HG03378 (cell line): ENCODE measurements at regions not wholly inside any gene's neighbourhood (a gene's known extent, or its start where the extent isn't known, plus 50 kb on each side); places are given as distances from the start of the nearest gene placed in this dataset.
"Not testable (repeated sequence)": the region's sequence is repeated elsewhere in the genome, so short reads cannot be mapped to it uniquely, and the experiment has no call there.

Source experiments
- ATAC-seq: cut with Tn5 transposase; IDR thresholded peaks from one replicate; pipeline ENCODE4 v1.9.1; 2021; ENCODE audit warnings: mild to moderate bottlenecking, moderate library complexity; ENCODE audit not compliant: unreplicated experiment

- no peak for ATAC-seq
Observed at GRCh38 chr5:87665166-87665565, 252.4 kb upstream of the CCNH start.

DNA sequence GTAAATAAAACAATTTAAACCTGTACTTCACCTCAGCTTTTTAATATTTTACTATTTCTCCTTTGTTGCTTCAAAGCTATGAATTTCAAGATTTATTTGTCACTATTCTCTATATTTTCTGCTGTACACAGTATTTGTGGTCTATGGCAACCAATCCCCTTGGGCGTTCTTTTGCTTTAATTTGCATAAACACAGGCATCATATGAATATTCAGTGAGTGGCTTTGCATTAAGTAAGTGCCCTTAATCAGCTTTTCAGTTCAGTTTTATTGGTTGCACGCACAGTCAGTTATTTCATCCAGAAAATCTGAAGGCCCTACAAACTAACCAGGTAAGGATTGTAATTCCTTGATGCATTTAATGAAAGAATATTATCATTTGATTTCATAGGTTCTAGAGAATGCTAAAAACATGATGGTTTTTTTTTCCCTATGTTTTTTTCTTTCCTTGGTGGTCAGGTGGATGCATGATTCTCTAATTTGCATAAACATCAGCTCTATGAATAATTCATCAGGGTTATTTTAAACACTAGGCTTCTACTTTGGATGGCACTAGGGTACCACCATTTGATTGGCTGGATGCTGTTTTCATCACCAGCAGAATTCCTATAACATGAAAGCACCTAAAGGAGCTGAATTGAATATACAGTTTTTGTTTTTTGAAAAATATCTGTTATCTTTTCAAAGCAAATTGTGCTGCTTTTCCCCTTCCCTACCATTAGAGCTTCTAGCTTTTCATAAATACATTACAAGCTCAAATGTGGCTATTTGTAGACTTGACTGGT is 249.2 kb upstream of the CCNH start:
- ATAC-seq: no peak

DNA sequence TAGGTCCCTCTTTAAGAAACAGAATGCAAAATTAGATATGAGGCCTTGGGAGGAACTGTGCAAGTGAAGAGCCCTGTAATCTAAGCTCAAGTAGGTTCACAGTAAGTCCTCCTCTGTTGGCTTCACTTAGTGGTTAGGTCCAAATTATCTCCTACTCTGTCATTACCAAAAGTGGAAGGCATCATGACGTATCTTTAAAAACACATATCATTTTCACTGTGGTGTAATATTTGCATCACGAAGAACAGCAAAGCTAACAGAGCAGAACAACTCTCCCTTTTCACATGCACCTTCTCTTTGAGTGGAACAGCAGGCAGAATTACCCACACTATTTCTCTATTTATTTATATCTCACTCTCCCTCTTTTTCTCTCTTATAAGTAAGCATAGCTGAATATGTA is 240.5 kb upstream of the CCNH start:
- no peak for ATAC-seq

DNA sequence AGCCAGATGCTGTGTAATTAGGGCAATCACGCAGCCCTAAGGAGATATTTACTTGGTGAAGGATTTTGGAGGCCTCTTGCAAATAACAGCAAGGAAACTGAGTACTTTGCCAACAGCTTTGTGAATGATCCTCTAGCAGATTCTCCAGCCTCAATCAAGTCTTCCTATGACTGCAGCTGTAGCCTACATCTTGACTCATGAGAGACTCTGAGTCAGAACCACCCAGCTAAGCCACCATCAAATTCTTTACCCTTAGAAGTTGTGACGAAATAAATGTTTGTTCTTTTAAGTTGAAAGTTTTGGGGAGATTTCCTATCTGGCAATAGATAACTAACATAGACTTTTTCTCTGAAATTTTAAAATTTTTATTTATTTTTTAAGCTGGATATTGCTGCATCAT is 237.6 kb upstream of the CCNH start:
- ATAC-seq: no peak

GRCh38 chr5:87649455-87649854 is 236.7 kb upstream of the CCNH start:
- no peak for ATAC-seq

- ATAC-seq: no peak
Observed at GRCh38 chr5:87645224-87645623, 232.5 kb upstream of the CCNH start.

- no peak for ATAC-seq
Observed at GRCh38 chr5:87640902-87641301, 228.2 kb upstream of the CCNH start.

DNA sequence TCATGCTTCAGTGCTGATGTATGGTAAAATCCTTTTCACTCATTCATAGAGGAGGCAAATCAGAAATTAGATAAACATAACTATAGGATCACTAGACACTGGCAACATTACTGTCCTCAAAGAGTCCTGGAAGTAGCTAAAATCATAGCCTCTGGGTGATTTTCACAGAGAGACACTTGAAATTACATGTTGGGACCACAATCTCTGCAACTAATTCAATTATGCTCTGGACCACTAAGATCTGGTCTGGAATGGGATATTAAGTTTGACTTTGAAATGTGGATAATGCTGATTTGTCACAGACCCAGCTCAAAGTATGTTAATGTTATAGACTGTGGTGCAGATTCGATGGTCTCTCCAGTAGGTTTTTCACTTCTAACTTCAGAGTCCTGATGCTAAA is 214.6 kb upstream of the CCNH start:
- no peak for ATAC-seq

GRCh38 chr5:87608385-87608784 is 195.7 kb upstream of the CCNH start:
- no peak for ATAC-seq

DNA sequence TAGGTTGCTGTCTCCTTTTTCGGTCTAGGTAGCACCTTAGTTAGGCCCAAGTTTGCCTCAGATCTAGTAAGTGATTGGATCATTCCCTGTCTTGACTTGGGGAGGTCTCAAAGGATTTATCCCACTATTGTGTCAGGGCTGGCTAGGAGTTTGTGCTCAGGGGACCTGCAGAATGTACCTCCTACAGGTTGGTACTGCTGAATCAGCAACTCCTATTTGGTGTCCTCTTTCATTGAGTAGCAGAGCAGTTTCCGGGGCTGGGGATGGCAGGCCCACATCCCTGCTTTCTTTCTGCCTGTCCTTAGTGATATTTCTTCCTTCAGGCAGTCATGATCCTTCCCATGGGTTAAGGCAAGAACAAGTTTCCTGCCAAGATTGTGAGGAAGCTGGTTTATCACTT is 192.9 kb upstream of the CCNH start:
- ATAC-seq: no peak

GRCh38 chr5:87599778-87600177 is 187.0 kb upstream of the CCNH start:
- ATAC-seq: no peak

DNA sequence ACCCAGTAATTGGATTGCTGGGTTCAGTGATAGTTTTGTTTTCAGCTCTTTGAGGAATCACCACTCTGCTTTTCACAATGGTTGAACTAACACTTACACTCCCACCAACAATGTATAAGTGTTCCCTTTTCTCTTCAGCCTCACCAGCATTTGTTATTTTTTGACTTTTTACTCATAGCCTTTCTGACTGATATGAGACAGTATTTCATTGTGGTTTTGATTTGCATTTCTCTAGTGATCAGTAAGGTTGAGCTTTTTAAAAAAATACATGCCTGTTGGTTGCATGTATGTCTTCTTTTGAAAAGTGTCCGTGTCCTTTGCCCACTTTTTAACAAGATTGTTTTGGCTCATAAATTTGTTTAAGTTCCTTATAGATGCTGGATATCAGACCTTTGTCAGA is 185.7 kb upstream of the CCNH start:
- no peak for ATAC-seq

DNA sequence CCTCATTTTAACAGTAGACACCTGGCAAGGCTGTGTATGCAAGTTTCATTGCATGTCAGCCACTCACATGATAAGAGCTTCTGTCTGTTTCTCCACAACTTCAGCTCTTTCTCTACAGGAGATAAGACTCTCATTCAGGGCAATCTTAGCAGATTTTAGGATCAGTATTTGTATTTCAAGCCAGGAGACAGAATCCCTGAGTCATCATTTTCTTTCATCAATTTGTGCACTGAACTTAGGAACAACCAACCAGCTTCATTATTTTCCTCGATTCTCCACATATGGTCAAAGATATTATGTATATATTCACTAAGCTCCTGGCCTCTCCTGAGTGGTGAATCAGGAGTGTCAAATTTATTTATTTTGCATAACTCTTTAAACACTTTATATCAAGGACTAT is 181.8 kb upstream of the CCNH start:
- ATAC-seq: no peak

DNA sequence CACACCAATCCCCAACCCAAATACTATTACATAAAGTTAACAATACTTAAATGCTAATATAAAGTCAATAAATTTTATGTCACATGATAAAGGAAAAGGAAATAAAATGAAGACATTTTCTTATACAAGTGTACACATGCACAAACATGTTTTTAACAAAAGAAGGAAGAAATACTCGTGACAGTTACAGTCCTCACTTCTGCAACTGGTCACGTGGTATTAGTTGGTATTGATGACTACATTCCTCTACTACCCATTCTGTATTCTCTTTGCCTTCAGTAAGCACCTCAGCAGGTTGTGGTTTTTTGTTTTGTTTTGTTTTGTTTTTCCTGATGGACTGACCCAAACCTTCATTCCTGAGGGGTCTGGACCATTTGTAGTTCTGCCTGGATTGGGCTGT is 176.9 kb upstream of the CCNH start:
- ATAC-seq: no peak

- ATAC-seq: no peak
Observed at GRCh38 chr5:87588316-87588715, 175.6 kb upstream of the CCNH start.

GRCh38 chr5:87583704-87584103 is 171.0 kb upstream of the CCNH start:
- ATAC-seq: not testable (repeated sequence)

DNA sequence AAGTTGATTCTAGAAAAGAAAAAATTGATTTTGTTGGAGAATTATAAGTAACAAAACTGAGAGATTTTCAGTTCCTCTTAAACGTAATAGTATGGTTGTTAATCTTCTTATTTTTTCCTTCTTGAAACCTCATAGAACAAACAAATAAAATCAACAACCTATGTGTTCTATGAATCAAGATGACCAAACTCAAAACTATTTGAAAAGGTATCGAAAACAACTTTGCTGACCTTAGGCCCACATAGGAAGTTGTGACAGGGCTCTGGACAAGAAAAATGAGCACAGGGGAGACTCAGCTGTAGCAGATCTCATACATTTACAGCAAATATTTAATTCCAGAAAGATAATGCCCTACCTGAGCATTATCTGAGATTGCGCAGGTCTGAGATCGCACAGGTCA is 169.4 kb upstream of the CCNH start:
- ATAC-seq: no peak

- no peak for ATAC-seq
Observed at GRCh38 chr5:87581661-87582060, 168.9 kb upstream of the CCNH start.

GRCh38 chr5:87579678-87580077 is 166.9 kb upstream of the CCNH start:
- ATAC-seq: no peak

DNA sequence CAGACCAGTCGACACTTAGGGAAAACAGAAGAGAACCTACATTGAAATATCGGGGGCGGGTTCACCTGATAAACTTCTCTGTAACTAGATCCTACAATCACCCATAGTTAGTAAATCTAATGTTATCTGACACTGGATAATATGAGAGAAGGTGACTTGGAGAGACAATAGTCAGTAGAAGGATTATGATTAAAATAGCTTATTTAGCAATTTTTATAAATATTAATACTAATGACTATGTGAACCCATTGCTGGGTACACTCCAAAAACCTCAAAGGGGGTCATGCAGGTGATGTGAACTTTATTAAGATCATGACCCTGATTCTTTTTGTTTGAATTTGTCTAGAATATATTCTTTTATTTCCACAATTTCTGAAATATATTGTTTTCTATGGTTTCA is 164.1 kb upstream of the CCNH start:
- ATAC-seq: no peak

DNA sequence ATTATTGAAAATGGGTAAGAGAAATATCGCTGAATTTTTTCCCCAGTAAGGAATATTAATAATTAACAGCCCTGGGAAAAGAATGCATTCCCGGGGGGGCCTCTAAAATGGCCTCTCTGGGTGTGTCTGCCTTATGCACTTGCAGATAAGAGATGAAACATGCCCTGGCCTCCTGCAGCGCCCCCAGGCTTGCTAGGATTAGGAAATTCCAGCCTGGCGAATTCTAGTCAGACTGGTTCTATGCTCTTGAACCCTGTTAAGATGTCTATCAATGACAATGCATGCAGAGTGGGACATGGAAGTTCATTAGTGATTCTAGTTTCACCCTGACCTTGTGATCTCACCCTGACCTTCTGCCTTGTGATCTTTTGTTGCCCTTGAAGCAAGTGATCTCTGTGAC is 163.6 kb upstream of the CCNH start:
- not testable (repeated sequence) for ATAC-seq

DNA sequence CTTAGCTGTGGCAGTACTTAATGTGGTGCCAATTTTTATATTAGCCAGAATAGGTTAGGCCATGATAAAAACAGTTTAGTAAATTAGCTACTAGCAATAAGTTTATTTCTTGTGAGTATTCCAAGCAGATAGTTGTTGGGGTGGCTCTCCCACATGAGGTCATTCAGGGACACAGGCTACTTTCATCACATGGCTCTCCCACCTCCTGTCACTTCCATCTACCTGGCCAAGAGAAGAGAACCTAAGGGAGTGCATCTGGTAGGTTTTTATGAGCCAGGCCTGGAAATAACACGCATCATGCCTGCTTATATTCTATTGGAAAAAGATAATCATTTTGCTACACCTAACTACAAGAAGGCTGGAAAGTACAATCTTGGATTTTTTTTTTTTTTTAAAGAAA is 161.4 kb upstream of the CCNH start:
- no peak for ATAC-seq

DNA sequence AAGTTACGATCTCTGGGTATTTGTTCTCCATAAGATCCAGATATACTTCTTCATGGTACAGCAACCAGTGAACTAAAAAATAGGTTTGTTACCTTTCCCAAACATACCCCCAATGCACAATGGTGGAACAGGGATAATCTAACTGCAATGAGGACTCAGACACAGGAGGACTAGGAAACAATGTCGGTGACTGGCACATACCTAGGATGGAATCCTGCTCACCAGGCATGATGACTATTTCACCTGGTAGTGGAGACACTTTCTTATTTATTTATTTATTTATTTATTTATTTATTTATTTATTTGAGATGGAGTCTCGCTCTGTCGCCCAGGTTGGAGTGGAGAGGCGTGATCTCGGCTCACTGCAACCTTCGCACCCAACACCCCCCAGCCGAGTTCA is 159.9 kb upstream of the CCNH start:
- ATAC-seq: no peak
